ENCODE measurements at regions not wholly inside any gene's neighbourhood (a gene's known extent, or its start where the extent isn't known, plus 50 kb on each side); places are given as distances from the start of the nearest gene placed in this dataset.

DNA sequence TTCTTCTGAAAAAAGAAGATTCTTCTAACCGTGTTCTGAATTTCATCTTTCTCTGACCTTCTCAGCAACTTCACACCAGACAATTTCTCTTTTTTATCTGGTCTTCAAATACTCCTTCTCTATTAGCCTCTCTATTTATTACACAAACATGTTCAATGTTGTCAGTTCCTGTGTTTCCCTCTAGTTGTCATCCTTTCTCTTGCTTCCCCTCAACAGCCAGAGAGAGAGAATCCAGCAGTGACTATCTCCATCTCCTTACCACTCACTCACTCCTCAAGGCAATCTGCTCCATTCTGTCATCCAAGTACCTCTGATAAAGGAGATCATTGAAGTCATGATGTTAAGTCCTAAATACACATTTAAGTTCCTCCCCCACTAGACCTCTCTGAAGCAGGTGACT, 491.9 kb upstream of the CHAC2 start:
- no peak overlapping the region for H3K4me2 ChIP-seq (ENCODE audit: low read length)
- no peaks in the 10 kb centered on the region for H3K4me1 ChIP-seq (ENCODE audit: control insufficient read depth, low read length)
- no peaks in the 10 kb centered on the region for H3K9me2 ChIP-seq (replicated peaks; ENCODE audit: control insufficient read depth, low read length)
- TF ChIP-seq, protein P1, sequence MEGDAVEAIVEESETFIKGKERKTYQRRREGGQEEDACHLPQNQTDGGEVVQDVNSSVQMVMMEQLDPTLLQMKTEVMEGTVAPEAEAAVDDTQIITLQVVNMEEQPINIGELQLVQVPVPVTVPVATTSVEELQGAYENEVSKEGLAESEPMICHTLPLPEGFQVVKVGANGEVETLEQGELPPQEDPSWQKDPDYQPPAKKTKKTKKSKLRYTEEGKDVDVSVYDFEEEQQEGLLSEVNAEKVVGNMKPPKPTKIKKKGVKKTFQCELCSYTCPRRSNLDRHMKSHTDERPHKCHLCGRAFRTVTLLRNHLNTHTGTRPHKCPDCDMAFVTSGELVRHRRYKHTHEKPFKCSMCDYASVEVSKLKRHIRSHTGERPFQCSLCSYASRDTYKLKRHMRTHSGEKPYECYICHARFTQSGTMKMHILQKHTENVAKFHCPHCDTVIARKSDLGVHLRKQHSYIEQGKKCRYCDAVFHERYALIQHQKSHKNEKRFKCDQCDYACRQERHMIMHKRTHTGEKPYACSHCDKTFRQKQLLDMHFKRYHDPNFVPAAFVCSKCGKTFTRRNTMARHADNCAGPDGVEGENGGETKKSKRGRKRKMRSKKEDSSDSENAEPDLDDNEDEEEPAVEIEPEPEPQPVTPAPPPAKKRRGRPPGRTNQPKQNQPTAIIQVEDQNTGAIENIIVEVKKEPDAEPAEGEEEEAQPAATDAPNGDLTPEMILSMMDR (IDR thresholded peaks at IDR 0.05; ENCODE audit: low read depth, low read length, poor library complexity, severe bottlenecking): no peak
- no peak for TF ChIP-seq EZH2phosphoT487 (IDR thresholded peaks at IDR 0.05; ENCODE audit: borderline replicate concordance, low read length)
- no peaks in the 10 kb centered on the region for H3F3A ChIP-seq (ENCODE audit: control insufficient read depth, insufficient read depth)
- no peaks in the 10 kb centered on the region for H4K20me1 ChIP-seq (ENCODE audit: control insufficient read depth, insufficient read depth, low read depth, low read length)
- no peak overlapping the region for H3K27ac ChIP-seq (ENCODE audit: low read depth, low read length)
- H3K79me2 ChIP-seq (ENCODE audit: control insufficient read depth, low read length): no peaks in the 10 kb centered on the region
- H3K36me3 ChIP-seq (ENCODE audit: control insufficient read depth, low read length): no peaks in the 10 kb centered on the region
- no peak overlapping the region for H3K4me3 ChIP-seq (ENCODE audit: low read length)
- H3K27me3 ChIP-seq (ENCODE audit: control insufficient read depth, low read length): no peaks in the 10 kb centered on the region
- H3K9me3 ChIP-seq (ENCODE audit: control insufficient read depth, insufficient read depth, low read length): no peaks in the 10 kb centered on the region

DNA sequence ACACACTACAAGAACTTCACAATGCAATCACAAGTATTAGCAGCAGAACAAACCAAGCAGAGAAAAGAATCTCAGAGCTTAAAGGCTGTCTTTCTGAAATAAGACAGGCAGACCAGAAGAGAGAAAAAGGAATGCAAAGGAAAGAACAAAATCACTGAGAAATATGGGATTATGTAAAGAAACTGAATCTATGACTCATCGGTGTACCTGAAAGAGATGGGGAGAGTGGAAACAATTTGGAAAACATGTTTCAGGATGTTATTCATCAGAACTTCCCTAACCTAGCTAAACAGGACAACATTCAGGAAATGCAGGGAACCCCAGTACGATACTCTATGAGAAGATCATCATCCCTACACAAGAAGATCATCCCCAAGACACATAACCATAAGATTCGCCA, 499.0 kb upstream of the CHAC2 start:
- Histone ChIP-seq H3K27me3 (ENCODE audit: control insufficient read depth, low read length) (no peaks in the 10 kb centered on the region), H3K4me2 (ENCODE audit: low read length) (no peak overlapping the region), H3K27ac (ENCODE audit: low read depth, low read length) (no peak overlapping the region), H4K20me1 (ENCODE audit: control insufficient read depth, insufficient read depth, low read depth, low read length) (no peaks in the 10 kb centered on the region), H3F3A (ENCODE audit: control insufficient read depth, insufficient read depth) (no peaks in the 10 kb centered on the region), H3K9me2 (replicated peaks; ENCODE audit: control insufficient read depth, low read length) (no peaks in the 10 kb centered on the region), H3K4me3 (ENCODE audit: low read length) (no peak overlapping the region), H3K4me1 (ENCODE audit: control insufficient read depth, low read length) (no peaks in the 10 kb centered on the region), H3K36me3 (ENCODE audit: control insufficient read depth, low read length) (no peaks in the 10 kb centered on the region), H3K79me2 (ENCODE audit: control insufficient read depth, low read length) (no peaks in the 10 kb centered on the region), H3K9me3 (ENCODE audit: control insufficient read depth, insufficient read depth, low read length) (no peaks in the 10 kb centered on the region)
- no peak for TF ChIP-seq EZH2phosphoT487 (IDR thresholded peaks at IDR 0.05; ENCODE audit: borderline replicate concordance, low read length)
- TF ChIP-seq, protein P1 (IDR thresholded peaks at IDR 0.05; ENCODE audit: low read depth, low read length, poor library complexity, severe bottlenecking): no peak

DNA sequence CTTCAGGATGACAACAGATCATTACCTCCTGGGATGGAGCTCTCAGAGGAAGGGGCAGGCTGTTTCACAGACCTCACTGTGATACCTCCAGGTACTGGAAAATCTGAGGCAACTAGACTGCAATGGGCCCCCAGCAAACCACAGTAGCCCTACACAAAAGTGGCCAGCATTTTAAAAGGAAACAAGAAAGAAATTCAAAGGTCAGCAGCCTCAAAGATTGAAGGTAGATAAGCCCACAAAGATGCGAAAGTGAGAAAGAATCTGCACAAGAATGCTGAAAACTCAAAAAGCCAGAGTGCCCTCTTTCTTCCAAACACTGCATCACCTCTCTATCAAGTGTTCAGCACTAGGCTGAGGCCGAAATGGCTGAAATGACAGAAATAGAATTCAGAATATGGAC, 499.5 kb upstream of the CHAC2 start:
- Histone ChIP-seq H4K20me1 (ENCODE audit: control insufficient read depth, insufficient read depth, low read depth, low read length) (no peaks in the 10 kb centered on the region), H3K4me2 (ENCODE audit: low read length) (no peak overlapping the region), H3K4me3 (ENCODE audit: low read length) (no peak overlapping the region), H3F3A (ENCODE audit: control insufficient read depth, insufficient read depth) (no peaks in the 10 kb centered on the region), H3K79me2 (ENCODE audit: control insufficient read depth, low read length) (no peaks in the 10 kb centered on the region), H3K36me3 (ENCODE audit: control insufficient read depth, low read length) (no peaks in the 10 kb centered on the region), H3K9me3 (ENCODE audit: control insufficient read depth, insufficient read depth, low read length) (no peaks in the 10 kb centered on the region), H3K27ac (ENCODE audit: low read depth, low read length) (no peak overlapping the region), H3K27me3 (ENCODE audit: control insufficient read depth, low read length) (no peaks in the 10 kb centered on the region), H3K9me2 (replicated peaks; ENCODE audit: control insufficient read depth, low read length) (no peaks in the 10 kb centered on the region), H3K4me1 (ENCODE audit: control insufficient read depth, low read length) (no peaks in the 10 kb centered on the region)
- TF ChIP-seq EZH2phosphoT487 (IDR thresholded peaks at IDR 0.05; ENCODE audit: borderline replicate concordance, low read length): no peak
- TF ChIP-seq, protein P1 (IDR thresholded peaks at IDR 0.05; ENCODE audit: low read depth, low read length, poor library complexity, severe bottlenecking): no peak

All from DOHH2 (cell line).